IMR-90 (cell line): ENCODE measurements at regions not wholly inside any gene's neighbourhood (a gene's known extent, or its start where the extent isn't known, plus 50 kb on each side); places are given as distances from the start of the nearest gene placed in this dataset.

Experiments used
- ATAC-seq: fragments of 200-7000 bp; cut with Tn5 transposase; 2 replicates; pipeline ENCODE4 v1.9.1; 2020; ENCODE audit warnings: low read depth, mild to moderate bottlenecking, moderate library complexity
- BruUV-seq: library from RNA; stranded (reverse); fragments of 400-500 nt; replicated peaks from 2 replicates; lab custom pipeline; 2021; lab: Mats Ljungman, UMichigan
- CTCF ChIA-PET: fragments of 300-600 bp; formaldehyde crosslinking; extraction: SDS; loops from one replicate; lab custom pipeline; 2021; ENCODE audit warnings: antibody characterized with exemption; lab: Yijun Ruan, JAX
- POLR2A ChIA-PET: fragments of 300-600 bp; sonication (Branson Sonifier 250); formaldehyde crosslinking; loops from one replicate; lab custom pipeline; 2022; ENCODE audit warnings: antibody characterized with exemption; ENCODE audit not compliant: unreplicated experiment; lab: Charles Lee
- DNase-seq: peaks from one replicate; pipeline ENCODE4 v3.0.0; 2013
- H2AFZ ChIP-seq: replicated peaks from 2 replicates; pipeline ENCODE3; 2013; ENCODE audit warnings: low read length, mild to moderate bottlenecking; ENCODE audit not compliant: poor library complexity
- H2AK5ac ChIP-seq: 2 replicates; pipeline ENCODE4 v1.6.1; 2013; ENCODE audit warnings: low read depth, low read length, inconsistent platforms
- H2AK9ac ChIP-seq: replicated peaks from 2 replicates; pipeline ENCODE3; 2013; ENCODE audit warnings: mild to moderate bottlenecking, low read depth, low read length, moderate library complexity; ENCODE audit not compliant: poor library complexity
- H2BK120ac ChIP-seq: 2 replicates; pipeline ENCODE4 v1.6.1; 2013; ENCODE audit warnings: low read depth, low read length, inconsistent platforms
- H2BK15ac ChIP-seq: 3 replicates; pipeline ENCODE4 v1.6.1; 2013; ENCODE audit warnings: low read depth, low read length, inconsistent platforms
- H2BK20ac ChIP-seq: 2 replicates; pipeline ENCODE4 v1.6.1; 2013; ENCODE audit warnings: low read depth, mild to moderate bottlenecking, inconsistent platforms, low read length, moderate library complexity
- H2BK5ac ChIP-seq: 2 replicates; pipeline ENCODE4 v1.6.1; 2013; ENCODE audit warnings: mild to moderate bottlenecking, low read depth, low read length, inconsistent platforms; ENCODE audit not compliant: poor library complexity, severe bottlenecking
- H3K14ac ChIP-seq: replicated peaks from 2 replicates; pipeline ENCODE4 v1.6.1; 2013; ENCODE audit warnings: low read depth, low read length, inconsistent platforms
- H3K18ac ChIP-seq: 2 replicates; pipeline ENCODE4 v1.6.1; 2013; ENCODE audit warnings: low read depth, low read length, control low read depth
- H3K23ac ChIP-seq: 2 replicates; pipeline ENCODE4 v1.6.1; 2013; ENCODE audit warnings: low read depth, low read length, inconsistent platforms
- H3K27ac ChIP-seq: 2 replicates; pipeline ENCODE4 v1.5.1; 2013; ENCODE audit warnings: mild to moderate bottlenecking, control low read depth, low read length; ENCODE audit not compliant: insufficient read depth
- H3K27me3 ChIP-seq: 2 replicates; pipeline ENCODE4 v1.6.1; 2013; ENCODE audit warnings: low read length; ENCODE audit not compliant: control insufficient read depth, insufficient read depth
- H3K36me3 ChIP-seq: 2 replicates; pipeline ENCODE4 v1.6.1; 2013; ENCODE audit warnings: low read length, mixed read lengths; ENCODE audit not compliant: control insufficient read depth, insufficient read depth
- H3K4ac ChIP-seq: 2 replicates; pipeline ENCODE4 v1.6.1; 2013; ENCODE audit warnings: low read depth, low read length, inconsistent platforms
- H3K4me1 ChIP-seq: 2 replicates; pipeline ENCODE4 v1.6.1; 2013; ENCODE audit warnings: low read length, mixed read lengths; ENCODE audit not compliant: control insufficient read depth, insufficient read depth
- H3K4me2 ChIP-seq: 2 replicates; pipeline ENCODE4 v1.6.1; 2013; ENCODE audit warnings: low read depth, mild to moderate bottlenecking, control low read depth, low read length, moderate library complexity
- H3K4me3 ChIP-seq: 2 replicates; pipeline ENCODE4 v1.5.1; 2013; ENCODE audit warnings: low read depth, mild to moderate bottlenecking, control low read depth, low read length, moderate library complexity; ENCODE audit not compliant: insufficient read depth
- H3K56ac ChIP-seq: 2 replicates; pipeline ENCODE4 v1.6.1; 2013; ENCODE audit warnings: low read length, inconsistent platforms; ENCODE audit not compliant: insufficient read depth; ENCODE audit errors: extremely low read depth
- H3K79me1 ChIP-seq, 2 experiments: 2 replicates each; pipeline ENCODE4 v1.6.1; 2013; ENCODE audit warnings: low read length in 2 of 2, inconsistent platforms in 1 of 2, low read depth in 1 of 2
- H3K9ac ChIP-seq: 2 replicates; pipeline ENCODE4 v1.6.1; 2013; ENCODE audit warnings: low read depth, low read length, control low read depth
- H3K9me1 ChIP-seq: 2 replicates; pipeline ENCODE4 v1.6.1; 2013; ENCODE audit warnings: low read length, inconsistent platforms; ENCODE audit not compliant: insufficient read depth
- H3K9me3 ChIP-seq: 2 replicates; pipeline ENCODE4 v1.6.1; 2013; ENCODE audit warnings: low read length; ENCODE audit not compliant: control insufficient read depth, insufficient read depth
- H4K20me1 ChIP-seq: 2 replicates; pipeline ENCODE4 v1.6.1; 2013; ENCODE audit warnings: low read length, inconsistent platforms; ENCODE audit not compliant: insufficient read depth
- H4K5ac ChIP-seq: 2 replicates; pipeline ENCODE4 v1.6.1; 2013; ENCODE audit warnings: mild to moderate bottlenecking, low read depth, low read length, control low read depth
- H4K8ac ChIP-seq, 2 experiments: 2 replicates each; pipeline ENCODE4 v1.6.1; 2013; ENCODE audit warnings: low read depth in 2 of 2, low read length in 2 of 2, control low read depth in 1 of 2, inconsistent platforms in 1 of 2
- H4K91ac ChIP-seq: 2 replicates; pipeline ENCODE4 v1.6.1; 2013; ENCODE audit warnings: low read depth, low read length, inconsistent platforms; ENCODE audit not compliant: insufficient read depth
- BHLHE40 ChIP-seq: fragments of 150-350 bp; IDR thresholded peaks from 2 replicates; pipeline ENCODE4 v1.6.1; 2016; ENCODE audit warnings: mild to moderate bottlenecking, low read depth, low read length
- CEBPB ChIP-seq: IDR thresholded peaks from 2 replicates; pipeline ENCODE4 v1.6.1; 2012; ENCODE audit warnings: low read depth, low read length, improper control_type of control experiment
- CHD1 ChIP-seq: IDR thresholded peaks from 2 replicates; pipeline ENCODE4 v1.6.1; 2012; ENCODE audit warnings: low read depth, low read length, improper control_type of control experiment
- CTCF ChIP-seq: conservative IDR thresholded peaks from 2 replicates; pipeline ENCODE4 v1.5.1; 2012; ENCODE audit warnings: mild to moderate bottlenecking, low read depth, low read length, improper control_type of control experiment
- ELK1 ChIP-seq: fragments of 150-350 bp; IDR thresholded peaks from 2 replicates; pipeline ENCODE4 v1.6.1; 2016; ENCODE audit warnings: low read depth, mild to moderate bottlenecking, low read length, moderate library complexity, borderline replicate concordance
- FOS ChIP-seq: fragments of 150-350 bp; IDR thresholded peaks from 2 replicates; pipeline ENCODE4 v1.6.1; 2016; ENCODE audit warnings: low read depth, low read length
- MAFK ChIP-seq: IDR thresholded peaks from 2 replicates; pipeline ENCODE4 v1.6.1; 2012; ENCODE audit warnings: low read depth, low read length, improper control_type of control experiment
- MAZ ChIP-seq: IDR thresholded peaks from 2 replicates; pipeline ENCODE4 v1.6.1; 2012; ENCODE audit warnings: low read depth, mild to moderate bottlenecking, low read length, improper control_type of control experiment, moderate library complexity, borderline replicate concordance
- MXI1 ChIP-seq: IDR thresholded peaks from 2 replicates; pipeline ENCODE4 v1.6.1; 2012; ENCODE audit warnings: low read depth, mild to moderate bottlenecking, low read length, moderate library complexity, borderline replicate concordance
- NFE2L2 ChIP-seq: fragments of 150-350 bp; IDR thresholded peaks from 2 replicates; pipeline ENCODE4 v1.6.1; 2016; ENCODE audit warnings: low read depth, mild to moderate bottlenecking, low read length
- POLR2A ChIP-seq: IDR thresholded peaks from 2 replicates; pipeline ENCODE4 v1.6.1; 2012; ENCODE audit warnings: mild to moderate bottlenecking, low read depth, low read length
- RAD21 ChIP-seq: IDR thresholded peaks from 2 replicates; pipeline ENCODE4 v1.6.1; 2012; ENCODE audit warnings: low read length, improper control_type of control experiment
- RCOR1 ChIP-seq: IDR thresholded peaks from 2 replicates; pipeline ENCODE4 v1.6.1; 2012; ENCODE audit warnings: mild to moderate bottlenecking, low read length, improper control_type of control experiment; ENCODE audit not compliant: insufficient replicate concordance
- RFX5 ChIP-seq: IDR thresholded peaks from 2 replicates; pipeline ENCODE4 v1.8.0; 2012; ENCODE audit warnings: low read depth, mild to moderate bottlenecking, low read length, moderate library complexity
- SMC3 ChIP-seq: fragments of 150-350 bp; IDR thresholded peaks from 2 replicates; pipeline ENCODE4 v1.6.1; 2016; ENCODE audit warnings: low read depth, mild to moderate bottlenecking, antibody characterized with exemption, low read length, moderate library complexity
- USF2 ChIP-seq: fragments of 150-350 bp; IDR thresholded peaks from 2 replicates; pipeline ENCODE4 v1.6.1; 2017; ENCODE audit warnings: mild to moderate bottlenecking, antibody characterized with exemption, low read length, low read depth
- WGBS, 2 experiments: methylation state at CpG; one replicate each; pipeline versions ENCODE4 v1.1.5 to v1.1.7; 2013; ENCODE audit warnings: missing lambda C conversion rate in 2 of 2; ENCODE audit not compliant: insufficient read length in 1 of 2; ENCODE audit errors: extremely low coverage in 2 of 2; 5-methylcytosine and 5-hydroxymethylcytosine counted together
- dilution Hi-C: fragments of 300-500 bp; cut with HindIII; formaldehyde crosslinking; loops from one replicate; pipeline ENCODE4 v1.14.3; 2018; ENCODE audit warnings: low sequenced_read_pairs; ENCODE audit not compliant: unreplicated experiment
- in situ Hi-C: fragments of 300-500 bp; cut with MboI; formaldehyde crosslinking; loops from 3 replicates; pipeline ENCODE4 v1.14.3; 2019; ENCODE audit warnings: low sequenced_read_pairs, inconsistent platforms, mixed read lengths
- intact Hi-C: fragments of 100-400 bp; cut with micrococcal nuclease; formaldehyde crosslinking; loops from 2 replicates; pipeline ENCODE4 v1.10.0; 2022

GRCh38 chr6:122246906-122247658, 152.4 kb upstream of the HSF2 start:
- Histone ChIP-seq H3K27me3 (no peaks in the 10 kb centered on the region), H3K23ac (no peak overlapping the region), H3K9me1 (no peaks in the 10 kb centered on the region), H3K14ac (no peak overlapping the region), H3K56ac (no peak overlapping the region), H2AFZ (no peak overlapping the region), H2BK20ac (no peak overlapping the region), H4K5ac (no peak overlapping the region), H3K4me1 (no peaks in the 10 kb centered on the region), H4K8ac (no peak overlapping the region), H2BK120ac (no peak overlapping the region), H2BK5ac (no peak overlapping the region), H4K20me1 (no peaks in the 10 kb centered on the region), H3K27ac (no peak overlapping the region), H4K91ac (no peak overlapping the region), H3K18ac (no peak overlapping the region), H3K4me3 (no peak overlapping the region), H2BK15ac (no peak overlapping the region), H3K36me3 (no peaks in the 10 kb centered on the region), H3K79me1 (no peaks in the 10 kb centered on the region), H3K9me3 (peaks cover 5% of the 10 kb centered on the region; the same call in 1 of the 2 replicates), H3K4ac (no peak overlapping the region), H3K4me2 (no peak overlapping the region), H2AK5ac (no peak overlapping the region), H3K9ac (no peak overlapping the region), H2AK9ac (no peak overlapping the region)
- BruUV-seq, result no TSS peak
- ChIA-PET POLR2A (no interaction called here), CTCF (no interaction called here)
- no peak for ATAC-seq
- intact Hi-C loops (no loop called here), dilution Hi-C loops (no loop called here), in situ Hi-C loops (no loop called here)
- TF ChIP-seq BHLHE40 (no peak), CTCF (no peak), FOS (no peak), RAD21 (no peak), CHD1 (no peak), SMC3 (no peak), CEBPB (no peak), RCOR1 (no peak), MXI1 (no peak), MAZ (no peak), MAFK (no peak), RFX5 (no peak), NFE2L2 (no peak), USF2 (no peak), ELK1 (no peak), POLR2A (no peak)
- 38% methylated on average over 2 of the region's 5 CpGs; no CpG with 5 or more reads in 1 of the 2 experiments for WGBS, 2 experiments
- no peak for DNase-seq
